ENCODE measurements at regions not wholly inside any gene's neighbourhood (a gene's known extent, or its start where the extent isn't known, plus 50 kb on each side); places are given as distances from the start of the nearest gene placed in this dataset.
A peak's percentile ranks its signal among the peaks of the same experiment; 100 is the strongest.
"Not testable (repeated sequence)": the region's sequence is repeated elsewhere in the genome, so short reads cannot be mapped to it uniquely, and the experiment has no call there.

- DNase-seq (ENCODE audit: low read depth in 2 of 3, low spot score in 2 of 3) = no peak
These were observed 685.0 kb downstream of the TMEM121 start for GRCh38 chr14:106211334-106211900.

GRCh38 chr14:106215229-106215628 lies 688.8 kb downstream of the TMEM121 start:
- DNase-seq (ENCODE audit: low read depth in 2 of 3, low spot score in 2 of 3) = no peak

GRCh38 chr14:106216679-106217078 lies 690.3 kb downstream of the TMEM121 start:
- DNase-seq (ENCODE audit: low read depth in 2 of 3, low spot score in 2 of 3) = no peak

- no peak for DNase-seq (ENCODE audit: low read depth in 2 of 3, low spot score in 2 of 3)
These were observed 691.8 kb downstream of the TMEM121 start for GRCh38 chr14:106218174-106218573.

GRCh38 chr14:106222311-106222710 lies 695.9 kb downstream of the TMEM121 start:
- no peak for DNase-seq (ENCODE audit: low read depth in 2 of 3, low spot score in 2 of 3)

- no peak for DNase-seq (ENCODE audit: low read depth in 2 of 3, low spot score in 2 of 3)
These were observed 696.3 kb downstream of the TMEM121 start for GRCh38 chr14:106222731-106223130.

GRCh38 chr14:106227793-106228192 lies 701.4 kb downstream of the TMEM121 start:
- no peak for DNase-seq (ENCODE audit: low read depth in 2 of 3, low spot score in 2 of 3)

GRCh38 chr14:106228541-106229158 lies 702.3 kb downstream of the TMEM121 start:
- DNase-seq (ENCODE audit: low read depth in 2 of 3, low spot score in 2 of 3) = no peak

- no peak for DNase-seq (ENCODE audit: low read depth in 2 of 3, low spot score in 2 of 3)
These were observed 703.7 kb downstream of the TMEM121 start for GRCh38 chr14:106230071-106230470.

- DNase-seq (ENCODE audit: low read depth in 2 of 3, low spot score in 2 of 3) = not testable (repeated sequence)
These were observed 706.8 kb downstream of the TMEM121 start for GRCh38 chr14:106233191-106233590.

- DNase-seq (ENCODE audit: low read depth in 2 of 3, low spot score in 2 of 3) = not testable (repeated sequence)
These were observed 708.3 kb downstream of the TMEM121 start for GRCh38 chr14:106234525-106235254.

GRCh38 chr14:106235356-106236159 lies 709.2 kb downstream of the TMEM121 start:
- DNase-seq (ENCODE audit: low read depth in 2 of 3, low spot score in 2 of 3) = no peak

- no peak for DNase-seq (ENCODE audit: low read depth in 2 of 3, low spot score in 2 of 3)
These were observed 722.2 kb downstream of the TMEM121 start for GRCh38 chr14:106248321-106249192.

- not testable (repeated sequence) for DNase-seq (ENCODE audit: low read depth in 2 of 3, low spot score in 2 of 3)
These were observed 727.6 kb downstream of the TMEM121 start for GRCh38 chr14:106253995-106254394.

- DNase-seq (ENCODE audit: low read depth in 2 of 3, low spot score in 2 of 3) = peak; percentile 46 to 98 (median 90)
These were observed 731.2 kb downstream of the TMEM121 start for GRCh38 chr14:106257569-106257994.

- DNase-seq (ENCODE audit: low read depth in 2 of 3, low spot score in 2 of 3) = peak; percentile 38 to 84 (median 42)
These were observed 741.8 kb downstream of the TMEM121 start for GRCh38 chr14:106268013-106268727.

- DNase-seq (ENCODE audit: low read depth in 2 of 3, low spot score in 2 of 3) = no peak
These were observed 742.6 kb downstream of the TMEM121 start for GRCh38 chr14:106269029-106269428.

GRCh38 chr14:106269451-106270204 lies 743.2 kb downstream of the TMEM121 start:
- no peak for DNase-seq (ENCODE audit: low read depth in 2 of 3, low spot score in 2 of 3)

GRCh38 chr14:106270476-106271121 lies 744.2 kb downstream of the TMEM121 start:
- DNase-seq (ENCODE audit: low read depth in 2 of 3, low spot score in 2 of 3) = not testable (repeated sequence)

All from activated CD8-positive, alpha-beta memory T cell treated with anti-CD3 and anti-CD28 coated beads for 48 hours (primary cell).